Suprapubic skin (tissue), 4 donors: ENCODE measurements at regions not wholly inside any gene's neighbourhood (a gene's known extent, or its start where the extent isn't known, plus 50 kb on each side); places are given as distances from the start of the nearest gene placed in this dataset.
A peak's percentile ranks its signal among the peaks of the same experiment; 100 is the strongest.

Experiments
- DNase-seq, 2 donors: peaks; one replicate each; pipeline ENCODE4 v3.0.0-alpha.2; 2019; ENCODE audit warnings: low spot score in 2 of 2
- H3K27ac ChIP-seq: fragments of 200-600 bp; sonication (generic); one replicate; pipeline ENCODE4 v1.5.1; 2019
- H3K27me3 ChIP-seq: fragments of 200-600 bp; sonication (generic); one replicate; pipeline ENCODE4 v1.5.1; 2019
- H3K36me3 ChIP-seq: fragments of 200-600 bp; sonication (generic); one replicate; pipeline ENCODE4 v1.5.1; 2019
- H3K4me1 ChIP-seq: fragments of 200-600 bp; sonication (generic); one replicate; pipeline ENCODE4 v1.5.1; 2019
- H3K4me3 ChIP-seq: fragments of 200-600 bp; sonication (generic); one replicate; pipeline ENCODE4 v1.5.1; 2019; ENCODE audit warnings: mild to moderate bottlenecking
- H3K9me3 ChIP-seq: fragments of 200-600 bp; sonication (generic); one replicate; pipeline ENCODE4 v1.5.1; 2019
- CTCF ChIP-seq, 2 donors: fragments of 200-600 bp in 1 of 2; fragments of 450-650 bp in 1 of 2; sonication (generic) in 1 of 2; IDR thresholded peaks; one replicate each; pipeline ENCODE4 v1.5.1; 2016 to 2019; ENCODE audit warnings: antibody characterized with exemption in 2 of 2, mild to moderate bottlenecking in 1 of 2, moderate library complexity in 1 of 2
- EP300 ChIP-seq: sonication (generic); formaldehyde crosslinking; IDR thresholded peaks from one replicate; pipeline ENCODE4 v1.6.1; 2017; ENCODE audit warnings: antibody characterized with exemption
- POLR2A ChIP-seq, 2 donors: fragments of 450-650 bp; IDR thresholded peaks; one replicate each; pipeline ENCODE4 v1.6.1; 2017; ENCODE audit warnings: antibody characterized with exemption in 2 of 2, mild to moderate bottlenecking in 2 of 2, moderate library complexity in 2 of 2
- POLR2AphosphoS5 ChIP-seq, 3 donors: sonication (generic); formaldehyde crosslinking; IDR thresholded peaks; one replicate each; pipeline ENCODE4 v1.6.1; 2017; ENCODE audit warnings: antibody characterized with exemption in 3 of 3
- WGBS: methylation state at CpG from one replicate; pipeline ENCODE4 v1.1.5; 2018; 5-methylcytosine and 5-hydroxymethylcytosine counted together

- TF ChIP-seq CTCF (IDR thresholded peaks at IDR 0.05) (peak; percentile 33 to 53), POLR2A (IDR thresholded peaks at IDR 0.05) (no peak)
- DNase-seq = peak; percentile 72 to 82
- no peak overlapping the region for H3K4me3 ChIP-seq
- peaks cover 8% of the 10 kb centered on the region for H3K4me1 ChIP-seq
- H3K36me3 ChIP-seq = no peaks in the 10 kb centered on the region
- WGBS = 48% methylated on average over 8 of the region's 8 CpGs
- no peaks in the 10 kb centered on the region for H3K9me3 ChIP-seq
- no peaks in the 10 kb centered on the region for H3K27me3 ChIP-seq
- no peak overlapping the region for H3K27ac ChIP-seq
Measured at GRCh38 chr14:34322940-34323418, 139.1 kb downstream of the SPTSSA start.

GRCh38 chr14:34319140-34319539, 142.9 kb downstream of the SPTSSA start:
- H3K27ac ChIP-seq = no peak overlapping the region
- TF ChIP-seq CTCF (IDR thresholded peaks at IDR 0.05) (no peak), POLR2A (IDR thresholded peaks at IDR 0.05) (no peak), EP300 (no peak), POLR2AphosphoS5 (IDR thresholded peaks at IDR 0.05) (no peak)
- H3K36me3 ChIP-seq = no peaks in the 10 kb centered on the region
- H3K4me3 ChIP-seq = no peak overlapping the region
- no peak for DNase-seq
- no peaks in the 10 kb centered on the region for H3K9me3 ChIP-seq
- H3K27me3 ChIP-seq = no peaks in the 10 kb centered on the region
- H3K4me1 ChIP-seq = peaks cover 6% of the 10 kb centered on the region
- WGBS = 39% methylated on average over 4 of the region's 4 CpGs

- Histone ChIP-seq H3K27me3 (no peaks in the 10 kb centered on the region), H3K4me1 (peaks cover 6% of the 10 kb centered on the region), H3K27ac (no peak overlapping the region), H3K4me3 (no peak overlapping the region), H3K36me3 (no peaks in the 10 kb centered on the region), H3K9me3 (no peaks in the 10 kb centered on the region)
- 84% methylated on average over 2 of the region's 2 CpGs for WGBS
- no peak for DNase-seq
- TF ChIP-seq POLR2AphosphoS5 (IDR thresholded peaks at IDR 0.05) (no peak), CTCF (IDR thresholded peaks at IDR 0.05) (no peak), POLR2A (IDR thresholded peaks at IDR 0.05) (no peak), EP300 (no peak)
Measured at GRCh38 chr14:34318014-34318413, 144.0 kb downstream of the SPTSSA start.

GRCh38 chr14:34310724-34311123, 151.3 kb downstream of the SPTSSA start:
- TF ChIP-seq EP300 = no peak
- no peak for TF ChIP-seq CTCF (IDR thresholded peaks at IDR 0.05)
- no peak for TF ChIP-seq POLR2A (IDR thresholded peaks at IDR 0.05)
- TF ChIP-seq POLR2AphosphoS5 (IDR thresholded peaks at IDR 0.05) = no peak
- 100% methylated on average over 1 of the region's 1 CpG for WGBS
- Histone ChIP-seq H3K4me3 (no peak overlapping the region), H3K27me3 (no peaks in the 10 kb centered on the region), H3K36me3 (no peaks in the 10 kb centered on the region), H3K9me3 (no peaks in the 10 kb centered on the region), H3K4me1 (no peaks in the 10 kb centered on the region), H3K27ac (no peak overlapping the region)
- no peak for DNase-seq

- DNase-seq = no peak
- Histone ChIP-seq H3K36me3 (no peaks in the 10 kb centered on the region), H3K4me3 (no peak overlapping the region), H3K27ac (no peak overlapping the region), H3K9me3 (no peaks in the 10 kb centered on the region), H3K4me1 (peaks cover 3% of the 10 kb centered on the region), H3K27me3 (no peaks in the 10 kb centered on the region)
- WGBS = 87% methylated on average over 2 of the region's 2 CpGs
- TF ChIP-seq CTCF (IDR thresholded peaks at IDR 0.05) (no peak), POLR2A (IDR thresholded peaks at IDR 0.05) (no peak)
Measured at GRCh38 chr14:34303811-34304210, 158.2 kb downstream of the SPTSSA start.
